ENCODE measurements at regions not wholly inside any gene's neighbourhood (a gene's known extent, or its start where the extent isn't known, plus 50 kb on each side); places are given as distances from the start of the nearest gene placed in this dataset.

DNA sequence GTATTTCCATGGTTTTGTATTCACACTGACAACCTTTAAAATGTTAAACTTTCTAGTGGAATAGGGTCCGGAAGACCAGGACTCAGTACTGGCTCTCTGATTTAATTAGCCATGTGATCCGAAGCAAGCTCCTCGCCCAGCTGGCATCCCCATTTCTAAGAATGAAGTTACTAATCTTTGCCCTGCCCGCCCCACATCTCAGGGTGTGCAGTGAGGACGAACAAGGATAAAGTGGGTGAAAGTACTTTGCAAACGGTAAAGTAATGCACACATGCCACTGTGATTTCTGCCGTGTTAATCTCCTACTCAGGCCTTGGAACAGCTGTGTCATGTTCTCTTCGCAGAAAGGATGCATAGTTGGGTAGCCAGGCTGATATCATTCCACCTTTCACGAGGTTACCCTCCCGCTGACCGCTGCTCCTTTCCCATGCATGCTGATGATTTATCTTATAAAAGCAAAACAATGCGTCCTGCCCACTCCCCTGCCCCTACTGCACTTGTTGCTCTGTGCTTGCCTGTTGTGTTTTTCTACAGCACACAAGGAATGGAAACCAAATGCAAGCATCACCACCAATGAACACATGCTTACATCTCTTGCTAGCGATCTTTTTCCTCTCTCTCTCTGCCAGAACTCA lies 539.0 kb downstream of the EFNB2 start:
- Histone ChIP-seq H2AFZ (ENCODE audit: low read length) (no peak overlapping the region), H3K27ac (ENCODE audit: low read depth, low read length) (no peak overlapping the region), H3K4me1 (ENCODE audit: insufficient read depth, low read length) (no peaks in the 10 kb centered on the region), H3K36me3 (ENCODE audit: insufficient read depth, low read length) (no peaks in the 10 kb centered on the region), H3K4me3 (ENCODE audit: insufficient read depth, low read length) (no peak overlapping the region), H3K79me2 (ENCODE audit: insufficient read depth, low read length) (no peaks in the 10 kb centered on the region), H4K20me1 (ENCODE audit: insufficient read depth, low read length) (no peaks in the 10 kb centered on the region), H3K27me3 (ENCODE audit: insufficient read depth, low read length) (no peaks in the 10 kb centered on the region), H3K4me2 (ENCODE audit: insufficient read depth, low read length) (no peak overlapping the region), H3K9me3 (ENCODE audit: low read depth, low read length) (no peaks in the 10 kb centered on the region)
- TF ChIP-seq, protein P1, sequence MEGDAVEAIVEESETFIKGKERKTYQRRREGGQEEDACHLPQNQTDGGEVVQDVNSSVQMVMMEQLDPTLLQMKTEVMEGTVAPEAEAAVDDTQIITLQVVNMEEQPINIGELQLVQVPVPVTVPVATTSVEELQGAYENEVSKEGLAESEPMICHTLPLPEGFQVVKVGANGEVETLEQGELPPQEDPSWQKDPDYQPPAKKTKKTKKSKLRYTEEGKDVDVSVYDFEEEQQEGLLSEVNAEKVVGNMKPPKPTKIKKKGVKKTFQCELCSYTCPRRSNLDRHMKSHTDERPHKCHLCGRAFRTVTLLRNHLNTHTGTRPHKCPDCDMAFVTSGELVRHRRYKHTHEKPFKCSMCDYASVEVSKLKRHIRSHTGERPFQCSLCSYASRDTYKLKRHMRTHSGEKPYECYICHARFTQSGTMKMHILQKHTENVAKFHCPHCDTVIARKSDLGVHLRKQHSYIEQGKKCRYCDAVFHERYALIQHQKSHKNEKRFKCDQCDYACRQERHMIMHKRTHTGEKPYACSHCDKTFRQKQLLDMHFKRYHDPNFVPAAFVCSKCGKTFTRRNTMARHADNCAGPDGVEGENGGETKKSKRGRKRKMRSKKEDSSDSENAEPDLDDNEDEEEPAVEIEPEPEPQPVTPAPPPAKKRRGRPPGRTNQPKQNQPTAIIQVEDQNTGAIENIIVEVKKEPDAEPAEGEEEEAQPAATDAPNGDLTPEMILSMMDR (IDR thresholded peaks at IDR 0.05; ENCODE audit: extremely low read depth, low read depth, low read length) = no peak
- no peak for DNase-seq (ENCODE audit: insufficient read length, low spot score, missing footprints)

DNA sequence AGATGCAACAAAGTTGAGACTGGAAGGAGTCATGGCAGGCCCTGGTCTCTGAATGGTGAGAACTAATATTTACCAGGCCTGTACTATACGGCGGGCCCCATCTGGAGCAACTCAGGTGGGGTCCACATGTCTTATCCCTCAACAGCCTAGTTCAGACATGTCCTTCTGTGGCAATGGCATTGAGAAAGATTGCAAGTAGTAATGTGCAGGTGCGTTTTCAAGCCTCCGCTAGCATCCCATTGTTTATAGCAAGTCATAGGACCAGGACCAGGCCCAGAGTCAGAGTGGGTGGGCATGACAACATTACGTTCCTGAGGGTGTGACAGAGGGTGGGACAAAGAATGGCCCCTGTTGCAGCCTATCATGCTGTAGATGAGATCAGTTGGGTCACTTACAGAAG lies 541.1 kb downstream of the EFNB2 start:
- Histone ChIP-seq H3K27ac (ENCODE audit: low read depth, low read length) (no peak overlapping the region), H3K9me3 (ENCODE audit: low read depth, low read length) (no peaks in the 10 kb centered on the region), H2AFZ (ENCODE audit: low read length) (no peak overlapping the region), H4K20me1 (ENCODE audit: insufficient read depth, low read length) (no peaks in the 10 kb centered on the region), H3K4me2 (ENCODE audit: insufficient read depth, low read length) (no peak overlapping the region), H3K4me3 (ENCODE audit: insufficient read depth, low read length) (no peak overlapping the region), H3K36me3 (ENCODE audit: insufficient read depth, low read length) (no peaks in the 10 kb centered on the region), H3K79me2 (ENCODE audit: insufficient read depth, low read length) (no peaks in the 10 kb centered on the region), H3K4me1 (ENCODE audit: insufficient read depth, low read length) (peaks cover 10% of the 10 kb centered on the region), H3K27me3 (ENCODE audit: insufficient read depth, low read length) (no peaks in the 10 kb centered on the region)
- DNase-seq (ENCODE audit: insufficient read length, low spot score, missing footprints) = no peak
- TF ChIP-seq, protein P1 (IDR thresholded peaks at IDR 0.05; ENCODE audit: extremely low read depth, low read depth, low read length) = no peak

DNA sequence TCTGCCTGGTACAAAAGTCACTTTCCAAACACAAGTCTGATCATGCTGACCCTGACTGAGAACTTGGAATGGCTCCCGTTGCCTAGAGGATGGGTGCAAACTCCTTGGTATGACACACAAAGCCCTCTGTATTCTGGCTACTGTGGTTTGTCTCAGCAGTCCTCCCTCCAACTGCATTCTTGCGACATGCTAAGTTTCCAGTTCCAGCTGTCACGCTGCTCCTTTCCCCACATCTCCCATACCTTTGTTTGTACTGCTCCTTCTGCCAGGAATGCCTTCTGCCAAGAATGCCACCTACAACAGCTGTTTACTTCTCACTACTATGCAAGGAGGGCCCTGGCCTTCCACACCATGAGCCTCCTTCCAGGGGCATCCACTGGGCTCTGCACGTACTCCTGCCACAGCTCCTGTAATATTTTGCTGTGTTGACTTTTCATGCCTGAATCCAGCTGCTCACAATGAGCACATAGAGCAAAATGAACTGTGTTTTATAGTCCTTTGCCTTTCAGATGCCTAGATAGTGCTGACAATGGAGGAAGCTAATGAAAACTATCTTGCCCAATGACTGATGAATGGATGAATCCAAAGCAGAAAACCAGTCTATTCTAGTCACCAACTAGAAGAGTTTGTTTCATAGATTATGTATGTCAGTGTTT lies 543.7 kb downstream of the EFNB2 start:
- H4K20me1 ChIP-seq (ENCODE audit: insufficient read depth, low read length) = no peaks in the 10 kb centered on the region
- peak; percentile 81 for DNase-seq (ENCODE audit: insufficient read length, low spot score, missing footprints)

DNA sequence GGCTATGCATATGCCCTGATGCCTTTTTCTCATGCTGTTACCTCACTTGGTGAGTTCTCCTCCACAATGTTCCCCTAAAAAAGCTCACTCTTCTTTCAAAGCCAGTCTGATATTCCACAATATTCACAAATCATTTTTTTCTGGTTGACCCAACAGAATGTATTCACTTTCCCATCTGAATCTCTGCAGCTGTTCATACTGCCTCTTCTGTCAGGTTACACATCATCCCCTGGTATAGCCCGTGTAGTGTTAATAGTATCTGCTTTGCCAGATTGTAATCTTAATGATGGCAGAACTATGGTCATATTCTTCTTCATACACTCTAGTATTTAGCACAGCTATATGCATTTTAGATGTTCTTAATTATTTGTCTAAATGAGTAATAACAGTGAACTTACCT lies 544.3 kb downstream of the EFNB2 start:
- Histone ChIP-seq H3K4me3 (ENCODE audit: insufficient read depth, low read length) (no peak overlapping the region), H2AFZ (ENCODE audit: low read length) (no peak overlapping the region), H4K20me1 (ENCODE audit: insufficient read depth, low read length) (no peaks in the 10 kb centered on the region), H3K27me3 (ENCODE audit: insufficient read depth, low read length) (no peaks in the 10 kb centered on the region), H3K27ac (ENCODE audit: low read depth, low read length) (peak overlapping the region; percentile 13), H3K79me2 (ENCODE audit: insufficient read depth, low read length) (no peaks in the 10 kb centered on the region), H3K9me3 (ENCODE audit: low read depth, low read length) (no peaks in the 10 kb centered on the region), H3K4me2 (ENCODE audit: insufficient read depth, low read length) (no peak overlapping the region), H3K4me1 (ENCODE audit: insufficient read depth, low read length) (peaks cover 10% of the 10 kb centered on the region), H3K36me3 (ENCODE audit: insufficient read depth, low read length) (no peaks in the 10 kb centered on the region)
- TF ChIP-seq, protein P1 (IDR thresholded peaks at IDR 0.05; ENCODE audit: extremely low read depth, low read depth, low read length) = no peak
- peak; percentile 44 for DNase-seq (ENCODE audit: insufficient read length, low spot score, missing footprints)

More for the DNA sequence above, 543.7 kb downstream of the EFNB2 start:
- no peak overlapping the region for H3K4me3 ChIP-seq (ENCODE audit: insufficient read depth, low read length)
- peaks cover 10% of the 10 kb centered on the region for H3K4me1 ChIP-seq (ENCODE audit: insufficient read depth, low read length)
- no peaks in the 10 kb centered on the region for H3K36me3 ChIP-seq (ENCODE audit: insufficient read depth, low read length)
- no peaks in the 10 kb centered on the region for H3K79me2 ChIP-seq (ENCODE audit: insufficient read depth, low read length)
- TF ChIP-seq, protein P1 (IDR thresholded peaks at IDR 0.05; ENCODE audit: extremely low read depth, low read depth, low read length) = no peak
- peak overlapping the region; percentile 3 for H2AFZ ChIP-seq (ENCODE audit: low read length)
- H3K27ac ChIP-seq (ENCODE audit: low read depth, low read length) = peak overlapping the region; percentile 1
- no peak overlapping the region for H3K4me2 ChIP-seq (ENCODE audit: insufficient read depth, low read length)
- no peaks in the 10 kb centered on the region for H3K27me3 ChIP-seq (ENCODE audit: insufficient read depth, low read length)
- H3K9me3 ChIP-seq (ENCODE audit: low read depth, low read length) = no peaks in the 10 kb centered on the region

All from osteoblast (primary cell).